ENCODE measurements at regions not wholly inside any gene's neighbourhood (a gene's known extent, or its start where the extent isn't known, plus 50 kb on each side); places are given as distances from the start of the nearest gene placed in this dataset.
"Not testable (repeated sequence)": the region's sequence is repeated elsewhere in the genome, so short reads cannot be mapped to it uniquely, and the experiment has no call there.

DNA sequence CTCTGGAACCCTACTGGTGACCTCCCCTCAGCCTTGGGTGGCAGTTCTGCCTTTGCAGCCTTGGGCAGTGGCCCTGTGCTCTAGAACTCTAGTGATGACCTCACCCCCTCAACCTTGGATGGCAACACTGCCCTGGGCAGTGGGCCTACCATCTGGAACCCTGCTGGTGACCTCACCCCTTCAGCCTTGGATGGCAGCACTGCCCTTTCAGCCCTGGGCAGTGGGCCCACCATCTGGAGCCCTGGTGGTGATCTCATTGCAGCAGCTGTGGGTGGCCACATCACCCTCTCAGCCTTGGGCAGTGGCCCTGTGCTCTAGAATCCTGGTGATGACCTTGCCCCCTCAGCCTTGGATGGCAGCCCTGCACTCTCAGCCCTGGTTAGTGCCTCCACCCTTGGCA lies 129.3 kb downstream of the RBMX2 start:
- Histone ChIP-seq H3K4me1 (no peaks in the 10 kb centered on the region), H3K36me3 (no peaks in the 10 kb centered on the region), H3K9me3 (no peaks in the 10 kb centered on the region), H3K27me3 (no peaks in the 10 kb centered on the region), H3K4me3 (no peak overlapping the region), H3K27ac (no peak overlapping the region)
- TF ChIP-seq POLR2A (IDR thresholded peaks at IDR 0.05) (no peak), EP300 (IDR thresholded peaks at IDR 0.05) (no peak), CTCF (IDR thresholded peaks at IDR 0.05) (no peak)
- no peak for DNase-seq (ENCODE audit: low spot score in 2 of 2)

DNA sequence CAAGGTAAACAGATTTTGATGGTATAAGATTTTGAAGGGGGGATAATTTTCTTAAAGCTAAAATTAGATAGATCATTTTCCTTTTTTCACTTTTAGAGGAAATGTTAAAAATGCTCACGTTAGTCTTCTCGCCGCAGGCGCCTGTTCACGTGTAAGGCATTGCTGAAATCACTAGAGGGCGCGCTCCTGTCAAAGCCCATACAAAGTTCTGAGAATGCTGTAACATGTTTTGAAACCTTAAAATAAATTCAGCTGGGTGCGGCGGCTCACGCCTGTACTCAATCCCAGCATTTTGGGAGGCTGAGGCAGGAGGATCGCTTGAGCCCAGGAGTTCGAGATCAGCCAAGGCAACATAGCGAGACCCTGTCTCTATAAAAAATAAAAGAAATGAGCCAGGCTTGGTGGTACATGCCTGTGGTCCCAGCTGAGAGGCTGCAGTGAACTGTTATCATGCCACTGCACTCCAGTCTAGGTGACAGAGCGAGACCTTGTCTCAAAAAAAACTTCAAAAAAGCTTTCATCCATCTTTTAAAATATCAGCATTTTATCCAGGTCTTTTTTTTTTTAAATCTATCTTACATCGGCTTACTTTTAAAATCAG lies 138.0 kb downstream of the RBMX2 start:
- H3K27ac ChIP-seq, result no peak overlapping the region
- no peaks in the 10 kb centered on the region for H3K36me3 ChIP-seq
- no peaks in the 10 kb centered on the region for H3K27me3 ChIP-seq
- DNase-seq (ENCODE audit: low spot score in 2 of 2), result peak in 1 of 2 donors; percentile 27
- H3K4me3 ChIP-seq, result no peak overlapping the region
- TF ChIP-seq POLR2A (IDR thresholded peaks at IDR 0.05), result no peak
- TF ChIP-seq CTCF (IDR thresholded peaks at IDR 0.05), result peak in 4 of 5 experiments; percentile 33 to 66 (median 46)
- no peak for TF ChIP-seq EP300 (IDR thresholded peaks at IDR 0.05)
- H3K9me3 ChIP-seq, result no peaks in the 10 kb centered on the region
- WGBS, 2 donors, result 11 to 21% methylated on average over 15 of the region's 15 CpGs
- no peaks in the 10 kb centered on the region for H3K4me1 ChIP-seq

DNA sequence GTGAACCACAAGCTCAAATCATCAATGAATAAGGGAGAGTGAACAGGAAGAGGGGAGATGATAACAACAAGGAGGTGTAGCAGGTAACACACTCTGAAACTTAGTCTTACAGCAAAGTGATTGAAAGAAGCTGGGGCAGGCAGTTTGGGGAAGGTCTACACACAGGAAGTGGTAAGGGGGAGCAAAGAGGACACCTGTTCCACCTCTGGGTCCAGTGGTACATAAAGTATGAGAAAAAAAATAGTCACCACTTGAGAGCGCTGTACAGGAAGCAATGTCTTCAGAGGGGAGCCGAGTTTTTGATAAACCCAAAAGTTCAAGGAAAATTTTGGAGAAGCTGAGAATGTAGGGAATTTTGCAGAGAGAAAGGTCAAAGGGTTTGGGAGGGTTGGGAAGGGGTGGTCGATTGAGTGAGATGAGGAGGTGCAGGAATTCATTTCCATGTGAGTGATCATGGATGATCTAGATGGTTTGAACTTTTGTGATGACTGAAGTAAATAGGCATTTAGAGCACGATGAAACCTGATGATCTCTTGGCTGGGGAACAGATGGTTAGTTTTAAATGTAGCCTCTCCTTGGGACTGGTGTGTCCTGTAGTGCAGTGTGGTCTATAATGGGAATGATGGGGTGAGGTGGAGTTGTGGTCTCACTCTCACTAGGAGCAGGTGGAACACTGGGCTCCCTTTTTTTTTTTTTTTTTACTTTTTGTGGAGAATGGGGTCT lies 142.0 kb downstream of the RBMX2 start:
- no peak overlapping the region for H3K27ac ChIP-seq
- no peaks in the 10 kb centered on the region for H3K4me1 ChIP-seq
- no peaks in the 10 kb centered on the region for H3K36me3 ChIP-seq
- H3K4me3 ChIP-seq, result no peak overlapping the region
- H3K27me3 ChIP-seq, result no peaks in the 10 kb centered on the region
- 59 to 77% methylated on average over 4 of the region's 4 CpGs for WGBS, 2 donors
- no peak for DNase-seq (ENCODE audit: low spot score in 2 of 2)
- TF ChIP-seq POLR2A (IDR thresholded peaks at IDR 0.05) (no peak), CTCF (IDR thresholded peaks at IDR 0.05) (no peak), EP300 (IDR thresholded peaks at IDR 0.05) (no peak)
- H3K9me3 ChIP-seq, result no peaks in the 10 kb centered on the region

GRCh38 chrX:130545796-130546195 lies 144.0 kb downstream of the RBMX2 start:
- TF ChIP-seq CTCF (IDR thresholded peaks at IDR 0.05) (no peak), POLR2A (IDR thresholded peaks at IDR 0.05) (no peak), EP300 (IDR thresholded peaks at IDR 0.05) (no peak)
- H3K4me1 ChIP-seq, result no peaks in the 10 kb centered on the region
- WGBS, 2 donors, result 84 to 94% methylated on average over 2 of the region's 2 CpGs

GRCh38 chrX:130549382-130549781 lies 147.6 kb downstream of the RBMX2 start:
- H3K4me3 ChIP-seq; H3K9me3 ChIP-seq; H3K27ac ChIP-seq; DNase-seq (ENCODE audit: low spot score in 2 of 2); H3K36me3 ChIP-seq; H3K4me1 ChIP-seq; H3K27me3 ChIP-seq: not testable (repeated sequence)
- 39 to 44% methylated on average over 5 of the region's 5 CpGs for WGBS, 2 donors

More at GRCh38 chrX:130545796-130546195, 144.0 kb downstream of the RBMX2 start:
- no peaks in the 10 kb centered on the region for H3K9me3 ChIP-seq
- H3K4me3 ChIP-seq, result no peak overlapping the region
- H3K36me3 ChIP-seq, result no peaks in the 10 kb centered on the region
- no peaks in the 10 kb centered on the region for H3K27me3 ChIP-seq
- no peak overlapping the region for H3K27ac ChIP-seq
- no peak for DNase-seq (ENCODE audit: low spot score in 2 of 2)
